ENCODE measurements at regions not wholly inside any gene's neighbourhood (a gene's known extent, or its start where the extent isn't known, plus 50 kb on each side); places are given as distances from the start of the nearest gene placed in this dataset.

DNA sequence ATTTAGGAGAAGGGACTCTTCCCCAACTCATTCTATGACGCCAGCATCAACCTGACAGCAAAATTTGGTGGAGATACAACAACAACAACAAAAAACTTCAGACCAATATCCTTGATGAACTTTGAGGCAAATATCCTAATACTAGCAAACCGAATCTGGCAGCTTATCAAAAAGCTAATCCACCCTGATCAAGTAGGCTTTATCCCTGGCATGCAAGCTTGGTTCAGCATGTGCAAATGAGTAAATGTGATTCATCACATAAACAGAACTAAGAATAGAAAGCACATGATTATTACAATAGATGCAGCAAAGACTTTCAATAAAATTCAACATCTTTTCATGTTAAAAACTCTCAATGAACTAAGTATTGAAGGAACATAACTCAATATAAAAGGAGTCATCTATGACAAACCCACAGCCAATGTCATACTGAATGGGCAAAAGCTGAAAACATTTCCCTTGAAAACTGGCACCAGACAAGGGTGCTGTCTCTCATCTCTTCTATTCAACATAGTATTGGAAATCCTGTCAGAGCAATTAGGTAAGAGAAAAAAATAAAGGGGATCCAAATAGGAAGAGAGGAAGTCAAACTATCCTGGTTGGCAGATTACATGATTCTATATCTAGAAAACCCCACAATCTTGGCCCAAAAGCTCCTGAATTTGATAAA is 233.3 kb downstream of the CCDC59 start:
- TF ChIP-seq, protein P1, sequence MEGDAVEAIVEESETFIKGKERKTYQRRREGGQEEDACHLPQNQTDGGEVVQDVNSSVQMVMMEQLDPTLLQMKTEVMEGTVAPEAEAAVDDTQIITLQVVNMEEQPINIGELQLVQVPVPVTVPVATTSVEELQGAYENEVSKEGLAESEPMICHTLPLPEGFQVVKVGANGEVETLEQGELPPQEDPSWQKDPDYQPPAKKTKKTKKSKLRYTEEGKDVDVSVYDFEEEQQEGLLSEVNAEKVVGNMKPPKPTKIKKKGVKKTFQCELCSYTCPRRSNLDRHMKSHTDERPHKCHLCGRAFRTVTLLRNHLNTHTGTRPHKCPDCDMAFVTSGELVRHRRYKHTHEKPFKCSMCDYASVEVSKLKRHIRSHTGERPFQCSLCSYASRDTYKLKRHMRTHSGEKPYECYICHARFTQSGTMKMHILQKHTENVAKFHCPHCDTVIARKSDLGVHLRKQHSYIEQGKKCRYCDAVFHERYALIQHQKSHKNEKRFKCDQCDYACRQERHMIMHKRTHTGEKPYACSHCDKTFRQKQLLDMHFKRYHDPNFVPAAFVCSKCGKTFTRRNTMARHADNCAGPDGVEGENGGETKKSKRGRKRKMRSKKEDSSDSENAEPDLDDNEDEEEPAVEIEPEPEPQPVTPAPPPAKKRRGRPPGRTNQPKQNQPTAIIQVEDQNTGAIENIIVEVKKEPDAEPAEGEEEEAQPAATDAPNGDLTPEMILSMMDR (IDR thresholded peaks at IDR 0.05 in 4 of 5, conservative IDR thresholded peaks at IDR 0.05 in 1 of 5) = no peak
- Histone ChIP-seq H3K4me3 (no peak overlapping the region), H3K4me1 (peaks cover 4 to 7% of the 10 kb centered on the region in 2 donors), H3K36me3 (no peaks in the 10 kb centered on the region), H3K27me3 (no peaks in the 10 kb centered on the region), H3K9me3 (peaks cover 0 to 5% (median 0%) of the 10 kb centered on the region in 3 donors), H3K27ac (no peak overlapping the region)
- intact Hi-C loops (cut with DNase I; ENCODE audit: low total_unique reads) = no loop called here
- DNase-seq = no peak
- no peak for ATAC-seq
- in situ Hi-C loops (cut with MboI; ENCODE audit: low sequenced_read_pairs in 4 of 4) = no loop called here

DNA sequence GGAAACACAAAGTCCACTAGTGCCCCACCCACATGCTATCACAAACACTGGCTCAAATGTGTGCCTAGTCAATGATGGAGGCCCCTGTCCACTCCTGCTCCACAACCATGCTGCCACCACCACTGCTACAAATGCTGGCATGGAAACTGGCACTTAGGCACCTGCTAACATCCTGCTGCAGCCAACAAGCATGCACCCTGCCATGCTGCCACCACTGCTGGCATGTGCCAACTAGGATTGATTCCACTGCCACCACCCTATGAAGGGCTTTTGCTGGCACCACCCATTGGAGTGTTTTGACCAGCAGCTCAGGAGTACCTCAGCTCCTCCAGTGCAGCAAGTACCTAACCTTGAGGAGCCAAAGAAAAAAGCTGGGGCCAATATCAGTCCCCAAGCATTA is 236.6 kb downstream of the CCDC59 start:
- Histone ChIP-seq H3K4me3 (no peak overlapping the region), H3K36me3 (no peaks in the 10 kb centered on the region), H3K9me3 (no peaks in the 10 kb centered on the region), H3K27me3 (no peaks in the 10 kb centered on the region), H3K27ac (no peak overlapping the region), H3K4me1 (peaks cover 4 to 7% of the 10 kb centered on the region in 2 donors)
- in situ Hi-C loops (cut with MboI; ENCODE audit: low sequenced_read_pairs in 4 of 4) = no loop called here
- intact Hi-C loops (cut with DNase I; ENCODE audit: low total_unique reads) = no loop called here
- DNase-seq (no peak), ATAC-seq (no peak)
- no peak for TF ChIP-seq POLR2A (IDR thresholded peaks at IDR 0.05)
- TF ChIP-seq, protein P1 (IDR thresholded peaks at IDR 0.05 in 4 of 5, conservative IDR thresholded peaks at IDR 0.05 in 1 of 5) = no peak

DNA sequence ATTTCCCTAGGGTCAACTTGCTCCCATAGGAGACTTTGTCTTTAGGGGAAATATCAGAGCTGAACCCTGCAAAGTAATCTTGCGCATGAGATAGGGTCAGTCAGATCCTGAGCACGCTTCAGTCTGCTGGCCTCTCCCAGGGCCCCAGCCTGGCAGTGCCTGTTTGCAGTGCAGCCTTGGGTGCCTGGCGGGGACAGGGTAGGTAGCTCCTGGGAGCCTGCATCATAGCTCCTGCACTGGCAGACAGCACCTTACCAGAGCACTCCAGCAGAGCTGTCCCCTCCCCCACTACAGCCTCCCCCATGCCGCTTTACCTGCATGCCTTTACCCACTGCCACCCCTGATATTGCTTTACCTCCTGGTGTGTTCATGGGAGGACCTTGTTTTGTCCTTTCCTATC is 237.3 kb downstream of the CCDC59 start:
- H3K9me3 ChIP-seq = no peaks in the 10 kb centered on the region
- no peak for TF ChIP-seq POLR2A (IDR thresholded peaks at IDR 0.05)
- TF ChIP-seq, protein P1 (IDR thresholded peaks at IDR 0.05 in 4 of 5, conservative IDR thresholded peaks at IDR 0.05 in 1 of 5) = no peak
- no peaks in the 10 kb centered on the region for H3K27me3 ChIP-seq
- no peak for DNase-seq
- H3K36me3 ChIP-seq = no peaks in the 10 kb centered on the region
- peaks cover 4 to 7% of the 10 kb centered on the region in 2 donors for H3K4me1 ChIP-seq
- intact Hi-C loops (cut with DNase I; ENCODE audit: low total_unique reads) = no loop called here
- no peak overlapping the region for H3K27ac ChIP-seq
- no peak overlapping the region for H3K4me3 ChIP-seq
- in situ Hi-C loops (cut with MboI; ENCODE audit: low sequenced_read_pairs in 4 of 4) = no loop called here
- ATAC-seq = no peak

DNA sequence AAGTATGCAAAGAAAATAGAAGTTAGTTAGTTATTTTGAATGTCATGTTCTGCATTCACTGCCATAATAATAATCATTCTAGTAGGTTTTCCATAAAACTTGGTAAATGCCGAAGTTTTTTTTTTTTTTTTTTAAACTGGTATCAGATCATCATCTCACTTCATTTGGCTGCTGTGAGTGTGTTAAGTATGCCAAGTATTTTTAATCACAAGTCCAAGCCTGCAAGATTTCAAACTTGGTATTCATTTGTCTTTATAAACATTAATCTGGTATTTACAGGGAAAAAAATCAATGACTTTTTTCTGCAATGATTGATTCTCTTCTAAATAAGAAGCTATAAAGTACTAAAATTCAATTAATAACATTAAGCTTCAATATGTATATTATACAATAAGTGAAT is 248.9 kb downstream of the CCDC59 start:
- no peaks in the 10 kb centered on the region for H3K4me1 ChIP-seq
- no peak overlapping the region for H3K4me3 ChIP-seq
- in situ Hi-C loops (cut with MboI; ENCODE audit: low sequenced_read_pairs in 4 of 4) (no loop called here), intact Hi-C loops (cut with DNase I; ENCODE audit: low total_unique reads) (no loop called here)
- no peak for ATAC-seq
- H3K36me3 ChIP-seq = no peaks in the 10 kb centered on the region
- H3K9me3 ChIP-seq = no peaks in the 10 kb centered on the region
- TF ChIP-seq POLR2A (IDR thresholded peaks at IDR 0.05) = no peak
- TF ChIP-seq, protein P1 (IDR thresholded peaks at IDR 0.05 in 4 of 5, conservative IDR thresholded peaks at IDR 0.05 in 1 of 5) = no peak
- no peak for DNase-seq
- H3K27me3 ChIP-seq = no peaks in the 10 kb centered on the region
- H3K27ac ChIP-seq = no peak overlapping the region

DNA sequence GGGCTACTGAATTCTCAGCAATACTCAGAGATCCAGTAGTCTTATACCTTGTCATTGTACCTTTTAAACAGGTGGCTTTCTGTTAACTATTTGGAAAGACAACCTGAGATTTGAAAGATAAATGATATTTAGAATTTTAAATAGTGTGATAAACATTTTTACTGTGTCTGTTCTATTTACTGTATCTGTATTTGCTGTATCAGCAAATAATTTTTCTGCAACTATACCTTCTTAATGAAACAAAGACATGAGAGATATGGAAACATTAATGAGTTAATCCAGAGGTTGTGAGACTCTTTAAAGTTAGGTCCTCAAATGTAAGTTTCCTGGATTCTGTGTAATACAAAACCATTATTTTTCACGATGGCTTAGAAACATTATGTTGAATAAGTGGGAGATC is 249.6 kb downstream of the CCDC59 start:
- no peak overlapping the region for H3K4me3 ChIP-seq
- no peaks in the 10 kb centered on the region for H3K4me1 ChIP-seq
- intact Hi-C loops (cut with DNase I; ENCODE audit: low total_unique reads) = no loop called here
- H3K9me3 ChIP-seq = no peaks in the 10 kb centered on the region
- no peak overlapping the region for H3K27ac ChIP-seq
- ATAC-seq (no peak), DNase-seq (no peak)
- in situ Hi-C loops (cut with MboI; ENCODE audit: low sequenced_read_pairs in 4 of 4) = no loop called here
- no peaks in the 10 kb centered on the region for H3K27me3 ChIP-seq
- no peaks in the 10 kb centered on the region for H3K36me3 ChIP-seq
- no peak for TF ChIP-seq POLR2A (IDR thresholded peaks at IDR 0.05)
- TF ChIP-seq, protein P1 (IDR thresholded peaks at IDR 0.05 in 4 of 5, conservative IDR thresholded peaks at IDR 0.05 in 1 of 5) = no peak

All from gastrocnemius medialis (tissue), 4 donors.